Smooth muscle cell (in vitro differentiated cells): ENCODE measurements at regions not wholly inside any gene's neighbourhood (a gene's known extent, or its start where the extent isn't known, plus 50 kb on each side); places are given as distances from the start of the nearest gene placed in this dataset.
A peak's percentile ranks its signal among the peaks of the same experiment; 100 is the strongest.

Source experiments
- DNase-seq: peaks from one replicate; lab custom pipeline; 2025; ENCODE audit not compliant: unreplicated experiment; lab: John Stamatoyannopoulos, UW
- H2AFZ ChIP-seq: fragments of 200-600 bp; sonication (generic); 2 replicates; pipeline ENCODE4 v1.6.0; 2016; ENCODE audit warnings: antibody characterized with exemption, low read depth, mild to moderate bottlenecking
- H3F3A ChIP-seq: fragments of 200-600 bp; sonication (generic); 2 replicates; pipeline ENCODE4 v1.6.0; 2017; ENCODE audit warnings: antibody characterized with exemption, low read depth
- H3K27ac ChIP-seq: fragments of 200-600 bp; sonication (generic); 2 replicates; pipeline ENCODE4 v1.5.1; 2016; ENCODE audit warnings: low read depth, mild to moderate bottlenecking
- H3K27me3 ChIP-seq: fragments of 200-600 bp; sonication (generic); 2 replicates; pipeline ENCODE4 v1.6.1; 2016; ENCODE audit warnings: low read depth, mild to moderate bottlenecking
- H3K36me3 ChIP-seq: fragments of 200-600 bp; sonication (generic); 2 replicates; pipeline ENCODE4 v1.5.1; 2016; ENCODE audit warnings: low read depth
- H3K4me1 ChIP-seq: fragments of 200-600 bp; sonication (generic); 2 replicates; pipeline ENCODE4 v1.5.1; 2016; ENCODE audit warnings: low read depth
- H3K4me2 ChIP-seq: fragments of 200-600 bp; sonication (generic); 2 replicates; pipeline ENCODE4 v1.6.0; 2016; ENCODE audit warnings: mild to moderate bottlenecking
- H3K4me3 ChIP-seq: fragments of 200-600 bp; sonication (generic); 2 replicates; pipeline ENCODE4 v1.5.1; 2016; ENCODE audit warnings: mild to moderate bottlenecking
- H3K79me2 ChIP-seq: fragments of 200-600 bp; sonication (generic); 2 replicates; pipeline ENCODE4 v1.6.0; 2016; ENCODE audit warnings: low read depth, mild to moderate bottlenecking
- H3K9ac ChIP-seq: fragments of 200-600 bp; sonication (generic); 2 replicates; pipeline ENCODE4 v1.6.0; 2016; ENCODE audit warnings: low read depth
- H3K9me3 ChIP-seq: fragments of 200-600 bp; sonication (generic); replicated peaks from 2 replicates; pipeline ENCODE4 v1.5.1; 2016; ENCODE audit warnings: low read depth
- H4K20me1 ChIP-seq: fragments of 200-600 bp; sonication (generic); 2 replicates; pipeline ENCODE4 v1.6.0; 2016; ENCODE audit warnings: low read depth
- WGBS: methylation state at CpG from one replicate; pipeline ENCODE4 v1.1.7; 2016; ENCODE audit warnings: low lambda C conversion rate; 5-methylcytosine and 5-hydroxymethylcytosine counted together
- TF ChIP-seq, protein P1 (sequence below): fragments of 200-600 bp; sonication (generic); IDR thresholded peaks from 2 replicates; pipeline ENCODE4 v1.5.1; 2017; ENCODE audit warnings: borderline replicate concordance, mild to moderate bottlenecking, antibody characterized with exemption; ENCODE audit not compliant: insufficient read depth, poor library complexity, severe bottlenecking

DNA sequence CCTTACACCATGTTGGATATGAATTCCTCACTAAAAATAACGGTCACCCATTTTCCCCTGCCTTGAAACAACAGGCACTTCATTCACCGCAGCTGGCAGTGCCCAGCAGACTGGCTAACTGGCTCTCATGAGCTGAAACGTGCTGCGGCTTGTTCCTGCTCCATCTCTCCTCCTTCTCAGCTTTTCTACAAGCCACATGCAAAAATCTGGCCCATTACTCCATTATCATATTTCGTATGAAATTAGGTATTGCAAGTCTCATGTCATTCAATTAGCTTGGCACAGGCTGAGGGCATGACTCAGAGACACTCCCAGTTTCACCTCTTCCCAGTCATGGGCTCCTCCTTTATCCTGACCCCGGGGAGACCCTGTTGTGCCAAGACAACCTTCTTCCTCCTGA, 60.0 kb downstream of the MAGEF1 start:
- DNase-seq: no peak
- Histone ChIP-seq H4K20me1 (no peaks in the 10 kb centered on the region), H3K79me2 (no peaks in the 10 kb centered on the region), H3K27me3 (no peaks in the 10 kb centered on the region), H3K4me1 (peaks cover 3% of the 10 kb centered on the region), H3F3A (no peaks in the 10 kb centered on the region), H2AFZ (no peak overlapping the region), H3K4me2 (no peak overlapping the region), H3K4me3 (no peak overlapping the region), H3K36me3 (no peaks in the 10 kb centered on the region), H3K27ac (peak overlapping the region; percentile 48), H3K9ac (no peak overlapping the region), H3K9me3 (no peaks in the 10 kb centered on the region)
- WGBS: 86% methylated on average over 6 of the region's 6 CpGs
- TF ChIP-seq, protein P1, sequence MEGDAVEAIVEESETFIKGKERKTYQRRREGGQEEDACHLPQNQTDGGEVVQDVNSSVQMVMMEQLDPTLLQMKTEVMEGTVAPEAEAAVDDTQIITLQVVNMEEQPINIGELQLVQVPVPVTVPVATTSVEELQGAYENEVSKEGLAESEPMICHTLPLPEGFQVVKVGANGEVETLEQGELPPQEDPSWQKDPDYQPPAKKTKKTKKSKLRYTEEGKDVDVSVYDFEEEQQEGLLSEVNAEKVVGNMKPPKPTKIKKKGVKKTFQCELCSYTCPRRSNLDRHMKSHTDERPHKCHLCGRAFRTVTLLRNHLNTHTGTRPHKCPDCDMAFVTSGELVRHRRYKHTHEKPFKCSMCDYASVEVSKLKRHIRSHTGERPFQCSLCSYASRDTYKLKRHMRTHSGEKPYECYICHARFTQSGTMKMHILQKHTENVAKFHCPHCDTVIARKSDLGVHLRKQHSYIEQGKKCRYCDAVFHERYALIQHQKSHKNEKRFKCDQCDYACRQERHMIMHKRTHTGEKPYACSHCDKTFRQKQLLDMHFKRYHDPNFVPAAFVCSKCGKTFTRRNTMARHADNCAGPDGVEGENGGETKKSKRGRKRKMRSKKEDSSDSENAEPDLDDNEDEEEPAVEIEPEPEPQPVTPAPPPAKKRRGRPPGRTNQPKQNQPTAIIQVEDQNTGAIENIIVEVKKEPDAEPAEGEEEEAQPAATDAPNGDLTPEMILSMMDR: no peak

DNA sequence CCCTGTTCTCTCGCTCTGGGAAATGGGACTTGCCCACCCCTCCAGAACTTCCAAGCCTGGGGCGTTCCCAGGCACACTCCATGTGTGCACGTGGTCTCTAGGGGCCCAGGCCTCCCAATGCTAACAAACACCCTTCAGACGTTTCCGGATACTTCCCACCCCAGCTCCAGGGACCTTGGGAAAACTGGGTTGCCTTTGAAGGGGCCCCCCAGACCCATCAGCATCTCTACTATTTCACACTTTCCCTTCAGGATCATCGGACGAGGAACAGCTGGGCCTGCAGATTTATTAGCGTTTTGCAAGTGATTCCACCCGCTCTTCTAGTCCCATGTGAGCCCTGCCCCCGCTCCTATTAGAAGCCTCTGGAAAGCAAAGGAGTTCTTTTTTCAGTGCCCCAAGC, 63.2 kb downstream of the MAGEF1 start:
- no peak for DNase-seq
- 48% methylated on average over 10 of the region's 10 CpGs for WGBS
- no peaks in the 10 kb centered on the region for H4K20me1 ChIP-seq
- H3K36me3 ChIP-seq: no peaks in the 10 kb centered on the region
- H3K9ac ChIP-seq: no peak overlapping the region
- H3K4me1 ChIP-seq: no peaks in the 10 kb centered on the region
- no peak overlapping the region for H3K4me3 ChIP-seq
- H3K9me3 ChIP-seq: no peaks in the 10 kb centered on the region
- no peak overlapping the region for H3K4me2 ChIP-seq
- H3K79me2 ChIP-seq: no peaks in the 10 kb centered on the region
- H3K27me3 ChIP-seq: no peaks in the 10 kb centered on the region
- TF ChIP-seq, protein P1: no peak
- H2AFZ ChIP-seq: no peak overlapping the region
- H3F3A ChIP-seq: peaks cover 4% of the 10 kb centered on the region
- H3K27ac ChIP-seq: no peak overlapping the region

DNA sequence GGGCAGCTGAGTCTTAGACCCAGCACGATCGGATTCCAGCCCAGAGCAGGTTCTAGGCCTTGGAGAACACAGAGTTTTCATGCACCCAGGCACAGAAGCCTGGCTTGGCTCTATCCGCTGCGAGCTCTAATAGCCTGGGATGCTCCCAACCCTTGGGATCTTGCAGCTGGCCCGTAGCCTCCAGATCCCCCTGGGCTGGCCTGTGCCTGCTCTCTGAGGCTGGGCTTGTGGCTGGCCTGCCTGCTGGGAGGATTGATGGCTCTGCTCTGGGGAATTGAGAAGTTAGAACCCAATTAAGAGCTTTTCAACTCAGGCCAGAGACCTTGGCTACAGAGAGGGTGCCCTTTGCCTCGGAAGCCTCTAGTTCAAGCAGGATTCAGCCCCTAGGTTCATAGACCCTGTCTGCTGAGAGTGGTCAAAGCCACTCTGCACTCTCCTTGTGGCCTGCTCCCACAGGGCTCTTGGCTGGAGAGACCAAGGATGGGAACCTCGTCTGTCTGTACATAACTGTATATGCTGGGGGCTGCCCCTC, 64.4 kb downstream of the MAGEF1 start:
- Histone ChIP-seq H3K4me3 (no peak overlapping the region), H3K27me3 (no peaks in the 10 kb centered on the region), H3K4me1 (no peaks in the 10 kb centered on the region), H3K27ac (no peak overlapping the region), H3K9me3 (no peaks in the 10 kb centered on the region), H3K36me3 (no peaks in the 10 kb centered on the region), H2AFZ (no peak overlapping the region), H3F3A (peaks cover 4% of the 10 kb centered on the region), H4K20me1 (no peaks in the 10 kb centered on the region), H3K4me2 (no peak overlapping the region), H3K79me2 (no peaks in the 10 kb centered on the region), H3K9ac (no peak overlapping the region)
- TF ChIP-seq, protein P1: no peak
- 77% methylated on average over 7 of the region's 7 CpGs for WGBS
- DNase-seq: no peak

DNA sequence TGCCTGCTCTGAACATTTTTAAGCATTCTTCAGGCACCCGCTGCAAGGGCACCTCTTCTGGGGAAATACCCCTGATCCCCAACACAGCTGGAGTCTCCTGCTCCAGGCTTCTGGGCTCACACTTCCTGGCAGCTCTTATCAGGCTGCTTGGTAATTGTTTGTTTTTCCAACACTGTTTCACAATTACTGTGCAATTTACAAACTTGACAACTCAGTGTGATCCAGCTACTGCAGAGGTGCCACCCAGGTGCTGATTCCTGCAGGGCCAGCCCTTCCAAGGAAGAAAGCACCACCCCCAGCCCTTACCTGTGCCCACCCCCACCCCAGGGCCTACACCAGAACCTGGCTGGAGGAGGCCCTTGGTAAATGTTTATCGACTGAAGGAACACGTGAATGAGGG, 66.5 kb downstream of the MAGEF1 start:
- TF ChIP-seq, protein P1: no peak
- DNase-seq: no peak
- Histone ChIP-seq H3K4me2 (no peak overlapping the region), H3K27me3 (no peaks in the 10 kb centered on the region), H3K36me3 (no peaks in the 10 kb centered on the region), H3K9me3 (no peaks in the 10 kb centered on the region), H3K4me1 (no peaks in the 10 kb centered on the region), H3K9ac (no peak overlapping the region), H2AFZ (no peak overlapping the region), H3K27ac (no peak overlapping the region), H3F3A (peaks cover 4% of the 10 kb centered on the region), H3K79me2 (no peaks in the 10 kb centered on the region), H3K4me3 (no peak overlapping the region), H4K20me1 (no peaks in the 10 kb centered on the region)
- 43% methylated on average over 3 of the region's 3 CpGs for WGBS
